ENCODE measurements at regions not wholly inside any gene's neighbourhood (a gene's known extent, or its start where the extent isn't known, plus 50 kb on each side); places are given as distances from the start of the nearest gene placed in this dataset.

DNA sequence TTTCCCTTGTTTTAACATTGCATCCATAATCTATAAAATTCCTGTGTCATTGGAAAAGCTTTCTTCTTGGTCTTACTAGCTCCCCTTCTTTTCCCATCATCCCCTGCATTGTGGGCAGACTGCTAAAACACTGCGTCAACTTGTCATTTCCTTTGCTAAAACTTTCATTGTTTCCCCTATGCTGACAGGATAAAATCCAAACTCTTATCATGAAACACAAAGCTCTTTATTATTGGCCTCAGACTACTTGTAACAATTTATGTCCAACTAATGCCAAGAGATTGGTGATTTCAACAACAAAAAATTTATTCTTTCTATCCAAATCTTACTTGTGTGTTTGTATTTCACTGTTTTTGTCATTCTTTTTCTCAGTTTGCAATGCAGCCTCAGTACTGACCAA lies 339.1 kb downstream of the HGF start (continued):
- TF ChIP-seq ZBTB21 (CRISPR knock-in tag; IDR thresholded peaks at IDR 0.05; ENCODE audit: borderline replicate concordance), result no peak

DNA sequence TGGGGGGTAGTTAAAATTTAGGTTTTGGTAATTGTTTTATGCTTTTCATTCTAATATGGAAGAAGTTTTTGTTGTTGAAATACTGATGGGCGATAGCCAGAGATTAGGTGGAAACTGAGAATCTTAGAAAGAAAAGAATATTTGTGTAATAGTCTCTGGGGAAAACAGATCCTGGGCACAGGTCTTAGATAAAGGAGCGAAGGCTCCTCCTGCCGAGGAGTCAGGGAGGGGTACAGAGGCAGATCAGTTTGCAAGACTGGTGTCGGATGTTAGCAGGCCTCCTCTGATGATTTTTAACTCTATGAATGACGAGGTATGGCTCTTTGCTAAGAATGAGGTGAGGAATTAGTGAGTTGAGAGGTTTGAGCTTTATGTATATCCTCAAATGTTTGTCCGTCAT lies 339.7 kb downstream of the HGF start:
- no peaks in the 10 kb centered on the region for H3K36me3 Mint-ChIP-seq
- no peaks in the 10 kb centered on the region for H3K9me3 Mint-ChIP-seq
- ChIA-PET POLR2A (interaction anchor here (0.6 kb wide), 1 partner anchor 803 kb away, joined by 16 read pairs; no protein-coding TSS in a partner anchor), CTCF (no interaction called here)
- ATAC-seq, result peak; percentile 74
- TF ChIP-seq ZNF425 (CRISPR knock-in tag; conservative IDR thresholded peaks at IDR 0.05) (no peak), ZNF263 (CRISPR knock-in tag; IDR thresholded peaks at IDR 0.05; ENCODE audit: low read depth) (no peak), ZNF396 (CRISPR knock-in tag; IDR thresholded peaks at IDR 0.05; ENCODE audit: borderline replicate concordance) (no peak), ZSCAN18 (CRISPR knock-in tag; IDR thresholded peaks at IDR 0.05) (no peak), ESRRA (CRISPR knock-in tag; IDR thresholded peaks at IDR 0.05; ENCODE audit: borderline replicate concordance) (no peak), RORB (CRISPR knock-in tag; IDR thresholded peaks at IDR 0.05) (no peak), SP1 (CRISPR knock-in tag; conservative IDR thresholded peaks at IDR 0.05) (no peak), ATF1 (CRISPR knock-in tag; IDR thresholded peaks at IDR 0.05) (no peak), ELF4 (CRISPR knock-in tag; IDR thresholded peaks at IDR 0.05; ENCODE audit: low read depth) (no peak), SOX15 (CRISPR knock-in tag; IDR thresholded peaks at IDR 0.05) (no peak), NR1H2 (CRISPR knock-in tag; IDR thresholded peaks at IDR 0.05) (no peak), CDX4 (CRISPR knock-in tag; IDR thresholded peaks at IDR 0.05; ENCODE audit: borderline replicate concordance) (no peak), FOXJ3 (CRISPR knock-in tag; IDR thresholded peaks at IDR 0.05; ENCODE audit: borderline replicate concordance) (no peak), TEAD4 (CRISPR knock-in tag; IDR thresholded peaks at IDR 0.05) (no peak)
- TF ChIP-seq, protein P1, sequence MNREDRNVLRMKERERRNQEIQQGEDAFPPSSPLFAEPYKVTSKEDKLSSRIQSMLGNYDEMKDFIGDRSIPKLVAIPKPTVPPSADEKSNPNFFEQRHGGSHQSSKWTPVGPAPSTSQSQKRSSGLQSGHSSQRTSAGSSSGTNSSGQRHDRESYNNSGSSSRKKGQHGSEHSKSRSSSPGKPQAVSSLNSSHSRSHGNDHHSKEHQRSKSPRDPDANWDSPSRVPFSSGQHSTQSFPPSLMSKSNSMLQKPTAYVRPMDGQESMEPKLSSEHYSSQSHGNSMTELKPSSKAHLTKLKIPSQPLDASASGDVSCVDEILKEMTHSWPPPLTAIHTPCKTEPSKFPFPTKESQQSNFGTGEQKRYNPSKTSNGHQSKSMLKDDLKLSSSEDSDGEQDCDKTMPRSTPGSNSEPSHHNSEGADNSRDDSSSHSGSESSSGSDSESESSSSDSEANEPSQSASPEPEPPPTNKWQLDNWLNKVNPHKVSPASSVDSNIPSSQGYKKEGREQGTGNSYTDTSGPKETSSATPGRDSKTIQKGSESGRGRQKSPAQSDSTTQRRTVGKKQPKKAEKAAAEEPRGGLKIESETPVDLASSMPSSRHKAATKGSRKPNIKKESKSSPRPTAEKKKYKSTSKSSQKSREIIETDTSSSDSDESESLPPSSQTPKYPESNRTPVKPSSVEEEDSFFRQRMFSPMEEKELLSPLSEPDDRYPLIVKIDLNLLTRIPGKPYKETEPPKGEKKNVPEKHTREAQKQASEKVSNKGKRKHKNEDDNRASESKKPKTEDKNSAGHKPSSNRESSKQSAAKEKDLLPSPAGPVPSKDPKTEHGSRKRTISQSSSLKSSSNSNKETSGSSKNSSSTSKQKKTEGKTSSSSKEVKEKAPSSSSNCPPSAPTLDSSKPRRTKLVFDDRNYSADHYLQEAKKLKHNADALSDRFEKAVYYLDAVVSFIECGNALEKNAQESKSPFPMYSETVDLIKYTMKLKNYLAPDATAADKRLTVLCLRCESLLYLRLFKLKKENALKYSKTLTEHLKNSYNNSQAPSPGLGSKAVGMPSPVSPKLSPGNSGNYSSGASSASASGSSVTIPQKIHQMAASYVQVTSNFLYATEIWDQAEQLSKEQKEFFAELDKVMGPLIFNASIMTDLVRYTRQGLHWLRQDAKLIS (CRISPR knock-in tag; IDR thresholded peaks at IDR 0.05; ENCODE audit: borderline replicate concordance), result no peak
- TF ChIP-seq, protein P2, sequence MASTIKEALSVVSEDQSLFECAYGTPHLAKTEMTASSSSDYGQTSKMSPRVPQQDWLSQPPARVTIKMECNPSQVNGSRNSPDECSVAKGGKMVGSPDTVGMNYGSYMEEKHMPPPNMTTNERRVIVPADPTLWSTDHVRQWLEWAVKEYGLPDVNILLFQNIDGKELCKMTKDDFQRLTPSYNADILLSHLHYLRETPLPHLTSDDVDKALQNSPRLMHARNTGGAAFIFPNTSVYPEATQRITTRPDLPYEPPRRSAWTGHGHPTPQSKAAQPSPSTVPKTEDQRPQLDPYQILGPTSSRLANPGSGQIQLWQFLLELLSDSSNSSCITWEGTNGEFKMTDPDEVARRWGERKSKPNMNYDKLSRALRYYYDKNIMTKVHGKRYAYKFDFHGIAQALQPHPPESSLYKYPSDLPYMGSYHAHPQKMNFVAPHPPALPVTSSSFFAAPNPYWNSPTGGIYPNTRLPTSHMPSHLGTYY (CRISPR knock-in tag; IDR thresholded peaks at IDR 0.05), result no peak
- no peak overlapping the region for H3K4me3 Mint-ChIP-seq
- H3K27me3 Mint-ChIP-seq (ENCODE audit: low read depth), result no peaks in the 10 kb centered on the region; the same call in 1 of the 2 replicates
- no peak overlapping the region for H3K27ac Mint-ChIP-seq
- no peak for DNase-seq (ENCODE audit: low spot score)
- H3K4me1 Mint-ChIP-seq, result peaks cover 17% of the 10 kb centered on the region
